Fibroblast of pulmonary artery (primary cell): ENCODE measurements at regions not wholly inside any gene's neighbourhood (a gene's known extent, or its start where the extent isn't known, plus 50 kb on each side); places are given as distances from the start of the nearest gene placed in this dataset.

Experiments
- DNase-seq: peaks from one replicate; pipeline ENCODE4 v3.0.0-alpha.2; 2010; ENCODE audit warnings: low read depth
- H3K4me3 ChIP-seq: replicated peaks from 2 replicates; pipeline ENCODE4 v1.5.1; 2011; ENCODE audit warnings: low read depth, mild to moderate bottlenecking, control low read depth, low read length, moderate library complexity
- CTCF ChIP-seq: IDR thresholded peaks from 2 replicates; pipeline ENCODE4 v1.5.1; 2011; ENCODE audit warnings: mild to moderate bottlenecking, control low read depth, low read length, inconsistent platforms; ENCODE audit errors: missing control alignments

DNA sequence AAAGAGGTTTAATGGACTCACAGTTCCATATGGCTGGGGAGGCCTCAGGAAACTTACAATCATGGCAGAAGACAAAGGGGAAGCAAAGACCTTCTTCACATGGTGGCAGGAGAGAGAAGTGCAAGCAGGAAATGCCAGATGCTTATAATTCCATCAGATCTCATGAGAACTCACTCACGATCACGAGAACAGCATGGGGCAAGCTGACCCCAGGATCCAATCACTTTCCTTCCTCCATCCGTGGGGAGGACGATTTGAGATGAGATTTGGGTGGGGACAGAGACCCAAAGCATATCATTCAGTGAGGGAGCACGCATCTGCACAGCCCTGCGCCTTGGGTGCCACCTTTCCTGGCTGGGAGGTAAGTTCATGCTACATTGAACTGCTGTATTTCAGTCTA is 234.1 kb upstream of the ATP10A start:
- H3K4me3 ChIP-seq, result no peak overlapping the region
- no peak for TF ChIP-seq CTCF
- DNase-seq, result no peak

GRCh38 chr15:26096581-26096980 is 233.5 kb upstream of the ATP10A start:
- DNase-seq, result no peak
- TF ChIP-seq CTCF, result no peak
- H3K4me3 ChIP-seq, result no peak overlapping the region

- no peak overlapping the region for H3K4me3 ChIP-seq
- DNase-seq, result no peak
- TF ChIP-seq CTCF, result peak; percentile 4
Observed at GRCh38 chr15:26095710-26096330, 232.7 kb upstream of the ATP10A start.

DNA sequence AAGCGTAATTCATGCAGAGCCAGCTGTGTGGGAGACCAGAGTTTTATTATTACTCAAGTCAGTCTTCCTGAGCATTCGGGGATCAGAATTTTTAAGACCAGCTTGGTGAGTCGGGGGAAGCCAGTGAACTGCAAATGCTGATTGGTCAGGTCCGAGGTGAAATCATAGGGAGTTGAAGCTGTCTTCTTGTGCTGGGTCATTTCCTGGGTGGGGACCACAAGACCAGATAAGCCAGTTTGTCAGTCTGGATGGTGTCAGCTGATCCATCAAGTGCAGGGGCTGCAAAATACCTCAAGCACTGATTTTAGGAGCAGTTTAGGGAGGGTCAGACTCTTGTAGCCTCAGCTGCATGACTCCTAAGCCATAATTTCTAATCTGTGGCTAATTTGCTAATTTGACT is 228.1 kb upstream of the ATP10A start:
- H3K4me3 ChIP-seq, result no peak overlapping the region
- DNase-seq, result no peak
- TF ChIP-seq CTCF, result no peak

- TF ChIP-seq CTCF, result no peak
- H3K4me3 ChIP-seq, result no peak overlapping the region
- no peak for DNase-seq
Observed at GRCh38 chr15:26087881-26088280, 224.8 kb upstream of the ATP10A start.

DNA sequence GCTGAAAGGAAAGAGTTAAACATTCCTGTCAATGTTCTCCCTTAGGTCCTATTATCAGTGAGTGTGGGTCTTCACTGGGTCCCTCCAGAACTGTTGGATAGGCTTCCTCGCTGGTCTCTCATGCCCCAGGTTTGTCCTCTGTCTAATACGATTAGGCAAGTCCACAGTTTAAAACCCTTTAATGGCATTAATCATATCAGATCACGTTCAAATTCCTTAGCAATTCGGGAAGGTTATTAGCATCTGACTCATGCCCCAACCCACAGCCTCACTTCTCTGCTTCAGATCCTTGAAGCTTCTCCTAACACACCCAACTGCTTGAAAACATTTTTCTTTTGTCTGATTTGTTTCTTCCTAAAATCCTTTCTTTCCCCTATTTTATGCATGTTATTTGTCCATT is 224.3 kb upstream of the ATP10A start:
- H3K4me3 ChIP-seq, result no peak overlapping the region
- DNase-seq, result peak; percentile 3
- no peak for TF ChIP-seq CTCF

GRCh38 chr15:26084771-26085170 is 221.6 kb upstream of the ATP10A start:
- TF ChIP-seq CTCF, result no peak
- DNase-seq, result no peak

More at GRCh38 chr15:26084771-26085170, 221.6 kb upstream of the ATP10A start:
- H3K4me3 ChIP-seq, result no peak overlapping the region
